ENCODE measurements at regions not wholly inside any gene's neighbourhood (a gene's known extent, or its start where the extent isn't known, plus 50 kb on each side); places are given as distances from the start of the nearest gene placed in this dataset.

DNA sequence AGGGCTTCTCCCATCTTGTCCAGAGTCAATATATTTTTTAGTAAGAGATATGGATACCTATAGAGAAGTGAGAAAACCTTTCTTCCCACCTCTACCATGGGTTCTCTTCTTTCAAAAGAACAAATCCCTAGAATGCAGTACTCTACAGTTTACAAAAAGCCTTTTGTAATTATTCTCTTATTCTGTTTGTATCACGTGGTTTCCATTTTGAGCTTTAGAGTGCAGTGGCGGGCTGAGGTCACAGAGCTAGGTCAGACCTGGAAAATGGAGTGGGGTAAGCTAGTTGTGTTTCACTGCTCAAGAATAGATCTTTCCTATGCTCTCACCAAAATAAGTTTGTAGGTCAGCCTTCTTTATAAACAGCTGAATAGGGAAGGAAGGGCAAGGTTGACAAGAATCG is 85.3 kb upstream of the MAF start:
- TF ChIP-seq, protein P1, sequence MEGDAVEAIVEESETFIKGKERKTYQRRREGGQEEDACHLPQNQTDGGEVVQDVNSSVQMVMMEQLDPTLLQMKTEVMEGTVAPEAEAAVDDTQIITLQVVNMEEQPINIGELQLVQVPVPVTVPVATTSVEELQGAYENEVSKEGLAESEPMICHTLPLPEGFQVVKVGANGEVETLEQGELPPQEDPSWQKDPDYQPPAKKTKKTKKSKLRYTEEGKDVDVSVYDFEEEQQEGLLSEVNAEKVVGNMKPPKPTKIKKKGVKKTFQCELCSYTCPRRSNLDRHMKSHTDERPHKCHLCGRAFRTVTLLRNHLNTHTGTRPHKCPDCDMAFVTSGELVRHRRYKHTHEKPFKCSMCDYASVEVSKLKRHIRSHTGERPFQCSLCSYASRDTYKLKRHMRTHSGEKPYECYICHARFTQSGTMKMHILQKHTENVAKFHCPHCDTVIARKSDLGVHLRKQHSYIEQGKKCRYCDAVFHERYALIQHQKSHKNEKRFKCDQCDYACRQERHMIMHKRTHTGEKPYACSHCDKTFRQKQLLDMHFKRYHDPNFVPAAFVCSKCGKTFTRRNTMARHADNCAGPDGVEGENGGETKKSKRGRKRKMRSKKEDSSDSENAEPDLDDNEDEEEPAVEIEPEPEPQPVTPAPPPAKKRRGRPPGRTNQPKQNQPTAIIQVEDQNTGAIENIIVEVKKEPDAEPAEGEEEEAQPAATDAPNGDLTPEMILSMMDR (IDR thresholded peaks at IDR 0.05), result no peak
- intact Hi-C loops (cut with DNase I), result no loop called here
- no peaks in the 10 kb centered on the region for H3K9me3 ChIP-seq

DNA sequence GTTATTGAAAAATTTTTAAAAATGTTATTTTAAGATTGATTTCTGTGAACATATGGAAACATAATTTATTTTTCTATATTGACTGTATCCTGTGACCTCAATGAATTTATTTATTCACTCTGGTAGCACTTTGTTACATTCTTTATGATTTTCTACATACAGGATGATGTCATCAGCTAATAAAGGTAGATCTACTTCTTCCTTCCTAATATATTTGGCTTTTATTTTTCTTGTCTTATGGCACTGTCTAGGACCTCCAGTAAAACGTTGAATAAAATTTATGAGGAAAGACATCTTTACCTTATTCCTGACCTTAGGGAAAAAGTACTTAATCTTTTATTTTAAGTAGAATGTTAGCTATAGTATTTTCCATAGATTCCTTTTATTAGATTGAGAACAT is 78.8 kb upstream of the MAF start:
- Histone ChIP-seq H3K36me3 (no peaks in the 10 kb centered on the region), H3K9me3 (no peaks in the 10 kb centered on the region), H3K27me3 (no peaks in the 10 kb centered on the region), H3K27ac (no peak overlapping the region), H3K4me1 (no peaks in the 10 kb centered on the region), H3K4me3 (no peak overlapping the region)
- no peak for ATAC-seq
- no peak for DNase-seq
- TF ChIP-seq, protein P1 (IDR thresholded peaks at IDR 0.05), result no peak
- intact Hi-C loops (cut with DNase I), result no loop called here

More for the DNA sequence above, 85.3 kb upstream of the MAF start:
- Histone ChIP-seq H3K36me3 (no peaks in the 10 kb centered on the region), H3K27ac (no peak overlapping the region), H3K4me1 (no peaks in the 10 kb centered on the region), H3K4me3 (no peak overlapping the region), H3K27me3 (no peaks in the 10 kb centered on the region)
- ATAC-seq (no peak), DNase-seq (no peak)

DNA sequence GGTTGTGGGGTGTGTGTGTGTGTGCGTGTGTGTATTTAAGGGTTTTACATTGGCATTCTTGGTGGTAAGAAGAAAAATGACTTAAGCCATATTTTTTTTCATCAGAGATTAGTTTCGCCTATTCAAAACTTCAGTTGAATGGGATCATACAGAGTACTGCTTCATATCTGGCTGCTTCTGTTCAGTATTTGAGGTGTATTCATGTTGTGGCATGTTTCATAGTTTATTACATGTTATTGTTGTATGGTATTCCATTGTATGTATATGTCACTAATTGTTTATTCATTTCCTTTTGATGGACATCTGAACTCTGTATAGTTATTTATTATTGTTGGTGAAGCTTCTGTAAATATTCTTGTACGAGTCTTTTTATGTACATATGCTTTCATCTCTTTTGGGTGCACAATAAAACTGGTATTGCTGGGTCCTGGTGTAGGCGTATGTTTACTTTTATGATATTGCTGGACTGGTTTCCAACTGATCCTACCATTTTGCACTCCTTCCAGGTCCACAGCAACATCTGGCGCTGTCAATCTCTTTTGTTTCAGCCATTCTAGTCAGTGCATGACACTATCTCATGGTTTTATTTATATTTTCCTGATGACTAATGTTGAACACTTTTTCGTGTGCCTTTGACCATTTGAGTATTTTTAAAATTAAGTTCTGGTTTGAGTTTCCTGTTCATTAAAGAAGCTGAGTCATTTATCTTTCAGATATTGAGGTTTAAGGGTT is 77.4 kb upstream of the MAF start:
- TF ChIP-seq, protein P1 (IDR thresholded peaks at IDR 0.05), result no peak
- Histone ChIP-seq H3K27ac (no peak overlapping the region), H3K9me3 (no peaks in the 10 kb centered on the region), H3K36me3 (no peaks in the 10 kb centered on the region), H3K4me1 (no peaks in the 10 kb centered on the region), H3K4me3 (no peak overlapping the region), H3K27me3 (no peaks in the 10 kb centered on the region)
- ATAC-seq, result no peak
- intact Hi-C loops (cut with DNase I), result no loop called here
- DNase-seq, result no peak

DNA sequence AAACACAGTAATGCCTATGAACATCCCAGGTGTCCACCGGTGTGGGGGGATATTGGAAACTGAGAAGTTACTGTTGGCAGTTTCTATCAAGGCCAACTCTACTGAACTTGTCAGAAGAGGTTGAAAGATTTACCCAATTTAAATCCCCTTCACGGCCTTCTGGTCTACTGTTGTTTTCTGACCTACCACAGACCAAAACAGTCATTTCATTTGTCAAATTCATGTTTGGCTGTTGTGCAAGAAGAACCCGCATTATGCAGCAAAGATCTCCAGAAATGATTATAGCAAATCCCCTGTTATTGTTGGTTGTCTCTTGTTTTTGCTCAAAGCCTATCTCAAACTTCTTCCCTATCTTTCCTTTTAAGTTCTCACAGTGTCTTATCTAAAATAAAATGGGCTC is 73.1 kb upstream of the MAF start:
- intact Hi-C loops (cut with DNase I), result no loop called here
- ATAC-seq (no peak), DNase-seq (no peak)
- TF ChIP-seq, protein P1 (IDR thresholded peaks at IDR 0.05), result no peak
- no peaks in the 10 kb centered on the region for H3K27me3 ChIP-seq
- H3K9me3 ChIP-seq, result no peaks in the 10 kb centered on the region
- H3K4me3 ChIP-seq, result no peak overlapping the region
- H3K4me1 ChIP-seq, result no peaks in the 10 kb centered on the region
- no peaks in the 10 kb centered on the region for H3K36me3 ChIP-seq
- H3K27ac ChIP-seq, result no peak overlapping the region

DNA sequence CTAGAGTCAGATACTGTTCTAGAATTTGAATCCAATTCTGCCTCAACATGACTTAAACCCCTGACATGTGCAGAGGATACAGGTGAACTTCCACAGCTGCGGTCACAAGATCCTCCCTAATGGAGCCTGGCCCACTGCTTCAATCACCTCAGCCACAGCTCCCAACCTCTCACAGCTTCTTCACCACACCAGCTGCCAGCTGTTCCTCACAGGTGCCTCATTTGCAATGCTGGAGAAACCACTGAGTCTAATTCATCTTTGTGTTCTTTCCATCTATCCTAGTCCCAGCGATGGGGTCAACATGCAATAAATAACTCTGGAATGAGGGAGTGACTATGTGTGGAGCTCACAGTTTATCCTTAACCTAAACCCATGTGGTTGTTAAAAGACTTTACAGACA is 72.0 kb upstream of the MAF start:
- H3K27ac ChIP-seq, result no peak overlapping the region

More for the DNA sequence above, 72.0 kb upstream of the MAF start:
- H3K4me1 ChIP-seq, result no peaks in the 10 kb centered on the region
- H3K4me3 ChIP-seq, result no peak overlapping the region
- H3K9me3 ChIP-seq, result no peaks in the 10 kb centered on the region
- ATAC-seq, result no peak
- no peaks in the 10 kb centered on the region for H3K27me3 ChIP-seq
- TF ChIP-seq, protein P1 (IDR thresholded peaks at IDR 0.05), result no peak
- DNase-seq, result no peak
- intact Hi-C loops (cut with DNase I), result no loop called here
- H3K36me3 ChIP-seq, result no peaks in the 10 kb centered on the region

Measured in upper lobe of right lung (tissue), 1 donor.